GM04503 (cell line): ENCODE measurements at regions not wholly inside any gene's neighbourhood (a gene's known extent, or its start where the extent isn't known, plus 50 kb on each side); places are given as distances from the start of the nearest gene placed in this dataset.
"Not testable (repeated sequence)": the region's sequence is repeated elsewhere in the genome, so short reads cannot be mapped to it uniquely, and the experiment has no call there.

Source experiments
- DNase-seq: peaks from one replicate; pipeline ENCODE4 v3.0.0-alpha.2; 2012; ENCODE audit warnings: low read depth

GRCh38 chr2:16721529-16721928 is 55.9 kb upstream of the CYRIA start:
- not testable (repeated sequence) for DNase-seq

- DNase-seq: not testable (repeated sequence)
Measured at GRCh38 chr2:16720737-16721136, 55.1 kb upstream of the CYRIA start.

GRCh38 chr2:16719485-16719808 is 53.8 kb upstream of the CYRIA start:
- DNase-seq: no peak

GRCh38 chr2:16718576-16719484 is 53.2 kb upstream of the CYRIA start:
- DNase-seq: no peak

GRCh38 chr2:16717477-16717876 is 51.8 kb upstream of the CYRIA start:
- DNase-seq: no peak

- DNase-seq: no peak
Measured at GRCh38 chr2:16716944-16717343, 51.3 kb upstream of the CYRIA start.

GRCh38 chr2:16716024-16716423 is 50.4 kb upstream of the CYRIA start:
- no peak for DNase-seq
